ENCODE measurements at regions not wholly inside any gene's neighbourhood (a gene's known extent, or its start where the extent isn't known, plus 50 kb on each side); places are given as distances from the start of the nearest gene placed in this dataset.

GRCh38 chr14:30077946-30078345 lies 150.3 kb upstream of the PRKD1 start:
- no peak for DNase-seq

GRCh38 chr14:30078811-30079402 lies 151.3 kb upstream of the PRKD1 start:
- no peak for DNase-seq

DNA sequence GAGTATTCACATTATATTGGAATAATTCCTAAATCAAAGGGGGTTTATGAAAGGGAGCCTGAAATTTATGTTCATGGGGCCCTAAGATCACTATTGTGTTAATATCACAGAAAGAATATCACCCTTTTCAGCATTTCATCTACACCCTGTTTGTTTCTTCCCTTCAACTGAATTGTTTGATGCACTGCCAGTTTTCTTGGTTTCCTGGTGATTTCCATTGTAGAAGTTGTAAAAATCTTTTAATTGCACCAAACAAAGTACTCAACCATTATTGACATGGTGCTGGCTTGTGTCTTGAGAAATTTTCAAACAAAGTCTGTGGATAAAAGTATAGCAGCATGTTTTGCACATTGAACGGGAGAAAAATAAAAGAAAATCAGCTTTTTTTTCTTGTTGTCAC lies 154.8 kb upstream of the PRKD1 start:
- DNase-seq: no peak

GRCh38 chr14:30084811-30085210 lies 157.2 kb upstream of the PRKD1 start:
- no peak for DNase-seq

GRCh38 chr14:30085943-30086342 lies 158.3 kb upstream of the PRKD1 start:
- DNase-seq: no peak

DNA sequence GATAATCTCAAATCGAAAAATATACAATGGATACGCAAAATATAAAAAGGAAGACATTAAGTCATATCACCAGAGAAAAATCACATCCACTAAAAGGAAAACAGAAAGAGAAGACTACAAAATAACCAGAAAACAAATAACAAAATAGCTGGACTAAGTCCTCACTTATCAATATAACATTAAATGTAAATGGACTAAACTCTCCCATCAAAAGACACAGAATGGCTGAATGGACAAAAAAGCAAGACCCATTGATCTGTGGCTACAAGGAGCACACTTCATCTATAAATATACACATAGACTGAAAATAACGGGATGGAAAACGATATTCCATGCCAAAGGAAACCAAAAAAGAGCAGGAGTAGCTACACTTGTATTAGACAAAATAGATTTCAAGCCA lies 161.0 kb upstream of the PRKD1 start:
- no peak for DNase-seq

GRCh38 chr14:30108975-30109700 lies 181.5 kb upstream of the PRKD1 start:
- no peak for DNase-seq

- DNase-seq: no peak
These were observed 186.4 kb upstream of the PRKD1 start for GRCh38 chr14:30114051-30114450.

DNA sequence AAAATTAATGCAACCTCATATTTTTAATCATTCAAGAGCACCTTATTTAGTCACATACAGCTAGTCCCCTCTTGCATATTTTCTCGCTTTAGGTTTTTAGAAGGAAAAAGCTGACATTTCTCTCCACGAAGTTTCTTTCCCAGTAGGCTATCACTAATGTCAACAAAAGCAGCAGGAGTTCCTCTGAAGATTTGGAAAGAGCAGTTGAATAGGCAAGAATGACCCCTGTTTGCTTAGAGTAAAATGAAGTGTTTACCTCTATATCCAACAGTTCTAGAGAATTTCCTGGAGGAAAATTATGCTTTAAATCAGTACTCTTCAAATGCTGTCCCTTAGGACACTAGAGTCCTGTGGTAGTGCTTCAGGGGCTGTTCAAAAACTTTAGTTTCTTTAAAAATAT lies 188.1 kb upstream of the PRKD1 start:
- no peak for DNase-seq

- no peak for DNase-seq
These were observed 191.5 kb upstream of the PRKD1 start for GRCh38 chr14:30118992-30119640.

DNA sequence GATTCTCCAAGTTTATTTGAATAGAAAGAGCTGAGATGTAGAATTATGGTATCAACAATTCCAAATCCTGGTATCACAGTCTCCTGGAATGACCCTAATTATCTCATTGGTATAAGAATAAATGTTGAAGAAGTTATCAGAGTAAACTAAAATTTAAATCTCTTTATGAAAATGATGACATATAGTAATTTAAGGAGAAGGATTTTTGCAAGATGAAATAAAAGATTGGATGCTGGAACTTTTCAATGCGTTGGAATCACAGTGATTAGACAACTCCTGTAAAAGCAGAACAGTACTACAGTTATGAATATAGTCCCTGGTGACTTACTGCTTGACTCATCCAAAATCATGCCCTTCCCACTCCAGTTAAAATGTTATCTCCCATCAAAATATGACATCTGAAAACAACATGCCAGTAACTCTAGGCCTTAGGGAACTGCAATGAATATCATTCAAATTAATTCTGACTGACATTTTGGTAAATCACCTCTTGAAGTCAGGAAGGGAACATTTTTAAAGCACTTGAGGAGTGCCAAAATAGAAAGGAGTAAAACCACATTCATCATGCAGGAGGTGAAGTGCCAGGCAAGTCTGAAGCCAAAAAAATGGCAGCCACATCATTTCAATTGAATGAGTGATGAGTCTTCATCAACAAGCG lies 197.8 kb upstream of the PRKD1 start:
- DNase-seq: no peak

GRCh38 chr14:30129807-30130206 lies 202.2 kb upstream of the PRKD1 start:
- DNase-seq: no peak

- DNase-seq: no peak
These were observed 204.0 kb upstream of the PRKD1 start for GRCh38 chr14:30131581-30132097.

DNA sequence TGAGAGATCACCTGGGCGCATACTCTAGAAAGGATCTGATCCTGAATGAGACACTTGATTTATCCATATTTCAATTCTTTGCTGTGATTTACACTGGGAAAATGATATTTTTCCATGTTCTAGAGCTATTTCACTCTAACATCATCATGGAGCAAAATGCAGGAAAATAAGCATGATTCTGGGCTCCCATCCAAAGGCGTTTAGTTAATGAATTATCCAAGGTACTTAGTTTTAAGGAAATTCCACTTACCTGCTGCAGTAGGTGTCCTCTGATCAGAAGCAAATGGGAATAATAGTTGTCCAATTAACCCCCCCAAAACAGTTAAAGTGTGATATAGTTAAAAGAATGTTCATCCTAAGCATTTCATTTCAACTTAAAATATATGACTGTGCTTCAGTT lies 204.5 kb upstream of the PRKD1 start:
- no peak for DNase-seq

DNA sequence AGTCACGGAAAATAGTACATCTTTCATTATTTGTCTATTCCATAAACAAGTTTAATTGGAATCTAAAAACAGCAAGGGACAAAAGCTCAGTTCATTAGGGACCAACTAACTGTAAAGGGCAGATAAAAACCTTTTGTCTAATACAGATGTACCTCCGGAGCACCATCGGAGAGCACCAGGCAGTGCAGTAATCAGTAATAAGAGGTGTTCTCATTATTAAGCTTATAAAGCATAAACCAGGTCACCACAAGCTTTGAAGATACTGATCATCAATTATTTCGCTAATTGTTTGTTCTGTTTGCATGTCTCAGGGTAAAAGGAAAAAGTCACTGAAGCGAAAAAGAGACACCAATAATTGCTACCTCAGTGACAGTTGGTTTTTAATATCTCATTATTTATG lies 207.3 kb upstream of the PRKD1 start:
- DNase-seq: no peak

DNA sequence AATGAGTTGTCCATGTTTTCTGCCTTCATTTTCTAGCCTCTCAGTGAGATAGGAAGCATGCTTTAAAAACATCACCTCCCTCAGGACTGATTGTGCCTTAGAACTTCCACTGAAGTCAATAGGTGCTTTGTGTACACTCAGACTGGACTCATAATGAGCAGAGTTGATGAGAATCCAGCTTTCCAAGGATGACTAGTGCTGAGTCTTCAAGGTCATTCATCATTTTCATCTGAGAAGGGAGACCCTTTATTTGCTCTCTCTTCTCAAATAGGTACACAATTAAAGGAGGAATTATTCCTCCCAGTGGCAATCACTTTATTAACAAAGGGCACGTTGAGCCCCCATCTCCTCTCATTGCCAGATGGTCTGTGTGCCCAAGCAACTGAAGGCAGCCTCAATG lies 210.9 kb upstream of the PRKD1 start:
- no peak for DNase-seq

GRCh38 chr14:30142216-30142615 lies 214.6 kb upstream of the PRKD1 start:
- DNase-seq: no peak

DNA sequence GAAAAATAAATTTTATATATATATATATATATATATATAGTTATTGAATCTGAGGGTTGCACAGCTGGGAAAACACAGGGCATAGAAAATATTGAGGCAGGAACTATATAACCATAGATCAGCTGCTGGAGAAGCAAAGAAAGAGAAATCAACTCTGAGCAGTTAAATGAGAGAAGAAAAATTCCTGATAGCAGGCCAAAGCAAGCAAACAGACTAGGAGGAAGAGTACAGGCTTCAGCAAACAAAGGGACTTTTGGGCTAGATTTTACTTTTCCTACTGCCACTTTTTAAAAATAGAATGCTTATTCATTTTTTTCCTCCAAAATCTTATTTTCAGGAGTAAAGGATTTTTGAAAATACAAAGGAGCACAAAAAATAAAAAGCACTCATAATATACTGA lies 216.0 kb upstream of the PRKD1 start:
- DNase-seq: no peak

DNA sequence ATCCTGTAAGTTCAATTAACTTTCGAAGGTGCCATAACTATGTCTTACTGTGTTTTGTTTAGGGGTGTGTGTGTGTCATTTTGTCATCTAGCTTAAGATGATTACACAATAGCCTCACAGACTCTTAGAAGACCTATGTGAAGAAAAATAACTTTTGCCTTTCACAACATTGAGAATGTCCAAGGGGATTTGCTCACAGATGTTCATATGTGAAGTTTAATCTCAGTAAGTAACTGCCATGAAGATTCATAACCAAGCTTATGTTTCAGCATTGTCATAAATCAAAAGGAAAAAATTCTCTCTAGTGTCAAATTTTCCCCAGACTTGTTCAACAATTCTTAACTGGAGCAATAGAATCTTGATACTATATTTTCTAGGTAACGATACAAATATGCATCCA lies 226.1 kb upstream of the PRKD1 start:
- DNase-seq: no peak

DNA sequence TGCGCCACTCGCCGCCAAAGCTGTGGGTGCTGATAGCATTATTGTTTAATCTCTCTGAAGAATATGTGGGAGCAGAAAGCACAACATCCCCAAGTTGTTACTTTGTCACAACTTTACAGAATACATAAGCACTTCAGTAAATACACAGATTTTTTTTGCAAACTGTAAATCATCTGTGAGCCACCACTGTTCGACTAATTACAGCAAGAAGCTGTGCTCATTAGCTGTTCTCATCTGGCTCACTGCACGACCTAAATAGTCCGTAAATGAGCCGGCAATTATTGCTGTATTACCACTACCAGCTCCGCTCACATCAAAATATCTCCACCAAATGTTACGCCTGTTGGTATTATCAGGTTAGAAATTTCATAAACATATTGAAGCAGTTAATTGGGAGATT lies 228.9 kb upstream of the PRKD1 start:
- DNase-seq: peak; percentile 77

GRCh38 chr14:30158299-30158698 lies 230.7 kb upstream of the PRKD1 start:
- DNase-seq: no peak

- no peak for DNase-seq
These were observed 231.7 kb upstream of the PRKD1 start for GRCh38 chr14:30159374-30159773.

GRCh38 chr14:30160608-30161007 lies 233.0 kb upstream of the PRKD1 start:
- DNase-seq: no peak

DNA sequence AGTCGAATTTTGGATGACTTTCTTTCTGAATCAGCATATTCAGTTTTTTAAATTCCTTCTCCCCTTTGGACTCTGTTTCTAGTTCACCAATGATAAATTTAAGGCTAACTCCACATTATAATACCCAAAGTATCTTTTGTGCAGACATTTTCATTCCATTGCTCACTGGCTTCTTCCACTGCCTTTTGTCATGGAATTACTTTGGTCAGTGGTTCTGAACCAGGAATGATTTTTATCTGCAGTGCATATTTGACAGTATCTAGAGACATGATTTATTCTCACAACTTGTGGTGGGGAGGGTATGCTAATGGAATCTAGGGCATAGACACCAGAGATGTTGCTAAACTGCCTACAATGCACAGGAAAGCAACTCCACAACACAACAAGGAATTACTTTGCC lies 234.4 kb upstream of the PRKD1 start:
- DNase-seq: no peak

Measured in NCI-H2171 (cell line).